ENCODE measurements at regions not wholly inside any gene's neighbourhood (a gene's known extent, or its start where the extent isn't known, plus 50 kb on each side); places are given as distances from the start of the nearest gene placed in this dataset.

DNA sequence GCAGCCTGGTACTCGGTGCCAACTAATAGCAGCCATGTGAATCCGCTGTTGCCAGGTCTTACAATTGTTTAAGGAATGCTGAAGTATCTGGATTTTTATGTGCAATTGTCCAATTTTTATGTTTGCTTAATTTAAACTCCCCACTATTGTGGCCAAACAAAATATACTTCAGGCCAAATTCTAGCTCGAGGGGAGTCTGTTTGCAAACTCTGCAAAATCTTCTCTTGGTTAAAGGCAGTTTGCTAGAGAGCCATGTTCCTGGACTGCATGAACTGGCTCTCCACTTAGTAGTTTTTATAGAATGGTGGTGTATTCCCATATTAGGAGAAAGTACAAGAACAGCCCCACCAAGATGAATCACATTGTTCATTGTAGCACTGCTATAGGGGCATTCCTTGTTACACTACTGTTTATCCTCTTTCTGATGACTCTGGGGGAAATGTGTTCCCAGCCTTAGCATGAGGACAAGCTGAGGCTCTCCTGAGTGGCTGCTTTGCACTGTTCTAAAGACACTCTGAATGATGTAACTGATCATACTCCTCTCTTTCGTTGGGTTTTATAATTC is 178.0 kb upstream of the GLI3 start:
- no peak for DNase-seq

DNA sequence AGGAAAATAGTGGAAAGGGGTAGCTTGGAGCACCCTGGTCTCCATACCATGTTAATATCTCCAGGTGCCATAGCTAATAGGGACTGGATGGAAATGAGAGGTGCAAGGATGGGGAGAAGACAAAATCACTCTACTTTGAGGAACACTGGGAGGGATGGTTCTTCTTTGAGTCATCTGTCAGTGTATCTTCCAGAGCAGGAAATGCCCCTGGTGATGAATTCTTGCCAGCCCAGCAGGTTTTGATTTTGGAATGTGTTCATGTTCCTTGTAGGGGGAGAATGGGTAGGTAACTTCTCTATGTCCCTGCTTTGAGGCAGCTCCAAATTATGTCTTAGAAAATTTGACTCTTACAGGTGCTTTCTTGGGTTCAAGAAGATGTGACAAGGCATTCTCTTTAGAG is 177.0 kb upstream of the GLI3 start:
- DNase-seq, result no peak

DNA sequence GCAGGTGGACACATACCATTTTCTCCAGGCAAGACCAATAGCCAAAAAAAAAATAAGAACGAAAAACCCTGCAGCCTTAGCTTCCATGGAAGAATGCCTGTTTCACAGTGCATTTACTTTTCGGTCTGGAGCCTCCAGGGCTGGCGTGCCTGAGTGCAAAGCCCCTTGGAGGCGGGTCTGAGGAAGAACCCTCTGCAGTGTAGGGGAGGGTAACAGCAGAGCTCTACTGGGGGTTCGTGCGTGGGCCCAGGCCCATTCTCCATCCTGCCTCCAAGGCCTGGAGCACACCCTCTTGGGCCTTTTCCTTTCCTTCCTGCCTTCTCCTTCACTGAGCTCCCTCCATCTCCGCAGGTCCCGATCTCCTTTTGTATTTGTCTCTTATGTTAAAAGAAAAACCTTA is 172.3 kb upstream of the GLI3 start:
- DNase-seq, result no peak

DNA sequence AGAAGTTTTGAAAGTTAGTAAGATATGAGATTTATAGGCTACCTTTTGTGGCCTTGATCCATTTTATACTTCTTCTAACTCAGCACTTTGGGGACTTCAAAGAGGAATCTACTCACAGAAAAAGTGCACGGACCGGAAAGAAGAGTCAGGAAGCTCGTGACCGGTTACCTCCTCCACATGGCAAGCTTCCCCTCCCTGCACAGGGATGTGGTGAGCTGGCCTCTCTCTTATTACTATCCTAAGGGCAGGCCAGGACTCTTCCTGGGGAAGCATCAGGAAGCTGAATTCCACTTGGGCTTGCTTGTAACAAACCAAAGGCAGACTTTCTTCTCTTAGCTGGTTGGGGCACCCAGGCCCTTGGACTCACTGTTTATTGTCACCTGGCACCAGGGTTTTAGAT is 170.8 kb upstream of the GLI3 start:
- DNase-seq, result no peak

DNA sequence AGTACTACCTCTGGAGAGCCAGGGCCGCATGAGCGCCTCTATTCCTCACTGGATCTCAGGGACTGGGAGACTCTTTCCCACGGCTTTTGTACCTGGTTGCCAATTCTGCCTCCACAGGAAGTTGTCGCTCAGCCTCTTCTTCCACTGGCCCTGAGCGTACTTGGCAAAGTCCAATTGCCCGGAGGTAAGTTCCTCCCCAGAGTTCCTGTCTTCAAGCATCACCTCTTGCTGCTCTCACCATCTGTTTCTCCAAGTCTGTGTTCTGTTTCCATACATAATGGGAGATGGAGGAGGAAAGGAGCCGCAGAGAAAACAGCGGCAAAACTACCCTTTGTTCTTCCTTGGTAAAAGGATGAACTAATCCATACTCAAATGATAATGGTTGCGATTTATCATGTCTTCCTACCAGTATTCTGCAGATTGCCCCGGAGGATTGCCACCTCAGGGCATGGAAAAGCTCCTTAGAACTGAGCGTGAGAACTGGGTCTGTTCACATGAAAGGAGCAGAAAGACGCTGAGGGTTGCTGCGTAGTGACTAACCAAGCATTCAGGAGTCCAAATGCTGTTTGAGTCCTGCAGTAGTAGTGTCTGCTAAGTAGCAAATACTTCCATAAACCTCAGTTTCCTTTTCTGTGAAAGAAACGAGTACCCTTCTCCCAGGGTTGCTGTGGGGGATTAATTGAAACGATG is 170.2 kb upstream of the GLI3 start:
- no peak for DNase-seq

DNA sequence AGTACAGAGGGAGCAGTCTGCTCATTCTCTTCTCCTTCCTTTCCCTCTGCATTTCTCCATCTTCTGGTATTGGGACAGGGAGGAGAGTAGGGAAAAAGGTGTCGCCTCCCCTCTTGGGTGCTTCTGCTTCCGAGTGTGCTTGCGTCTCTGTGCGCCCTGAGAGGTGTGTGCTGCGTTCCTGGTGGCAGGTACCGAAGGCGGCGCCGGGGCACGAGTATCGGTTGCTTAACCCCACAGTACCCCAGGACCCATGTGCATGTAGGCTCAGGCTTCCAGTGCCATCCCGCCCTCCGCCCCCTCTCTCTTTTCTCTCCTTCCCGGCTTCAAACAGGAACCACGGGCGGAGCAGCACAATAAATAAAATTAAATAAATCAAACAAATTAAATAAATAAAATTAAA is 169.3 kb upstream of the GLI3 start:
- DNase-seq, result no peak

DNA sequence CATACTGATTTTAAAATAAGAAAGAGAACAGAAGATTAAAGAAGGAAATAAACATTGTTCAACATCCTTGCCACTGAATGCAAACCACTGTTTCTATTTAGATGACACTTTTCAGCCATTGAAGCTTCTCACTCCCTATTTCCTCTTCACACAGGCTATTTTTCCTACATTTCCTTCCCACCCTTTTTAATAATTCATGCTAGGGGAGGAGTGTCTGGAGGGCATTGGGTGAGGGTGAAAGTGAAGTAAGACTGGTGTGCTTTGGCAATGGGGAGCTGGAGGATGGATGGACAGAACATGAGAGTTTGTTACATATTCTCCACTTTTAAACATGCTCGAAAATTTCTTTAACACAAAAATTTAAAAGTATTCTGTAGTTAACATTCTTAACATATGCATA is 168.8 kb upstream of the GLI3 start:
- DNase-seq, result no peak

DNA sequence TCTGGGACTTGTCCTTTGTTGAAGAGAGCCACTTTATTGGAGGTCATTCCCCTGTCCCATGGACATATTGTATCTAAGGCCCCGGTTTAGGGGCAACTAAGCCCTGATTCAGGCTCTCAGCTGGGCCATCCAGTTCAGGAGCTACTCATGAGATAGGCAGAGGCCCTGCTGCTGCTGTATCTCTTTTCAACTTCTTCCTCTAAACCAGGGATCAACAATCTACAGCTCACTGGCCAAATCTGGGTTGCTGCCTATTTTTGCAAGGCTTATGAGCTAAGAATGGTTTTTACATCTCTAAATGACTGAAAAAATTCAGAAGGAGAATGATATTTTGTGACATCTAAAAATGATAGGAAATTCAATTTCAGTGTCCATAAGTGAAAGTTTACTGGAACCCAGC is 166.8 kb upstream of the GLI3 start:
- DNase-seq, result no peak

DNA sequence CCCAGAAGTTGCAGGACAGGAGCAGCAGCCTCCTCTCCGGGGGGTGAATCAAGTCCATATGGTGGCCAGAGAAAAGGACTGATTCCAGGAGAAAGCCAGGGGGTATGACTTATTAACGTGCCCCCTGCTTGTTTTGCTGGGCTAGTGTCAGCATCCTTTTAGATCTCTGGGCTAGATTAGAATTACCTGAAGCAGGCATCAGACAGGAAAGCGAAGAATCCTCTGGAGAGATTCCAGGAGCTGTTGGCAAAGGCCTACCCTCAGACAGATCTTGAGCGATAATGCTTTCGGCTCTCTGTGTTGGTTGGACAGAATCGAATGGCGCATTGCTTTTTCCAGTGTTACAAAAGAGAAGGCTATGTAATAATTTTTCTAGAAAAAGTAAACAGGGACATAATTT is 164.0 kb upstream of the GLI3 start:
- no peak for DNase-seq

DNA sequence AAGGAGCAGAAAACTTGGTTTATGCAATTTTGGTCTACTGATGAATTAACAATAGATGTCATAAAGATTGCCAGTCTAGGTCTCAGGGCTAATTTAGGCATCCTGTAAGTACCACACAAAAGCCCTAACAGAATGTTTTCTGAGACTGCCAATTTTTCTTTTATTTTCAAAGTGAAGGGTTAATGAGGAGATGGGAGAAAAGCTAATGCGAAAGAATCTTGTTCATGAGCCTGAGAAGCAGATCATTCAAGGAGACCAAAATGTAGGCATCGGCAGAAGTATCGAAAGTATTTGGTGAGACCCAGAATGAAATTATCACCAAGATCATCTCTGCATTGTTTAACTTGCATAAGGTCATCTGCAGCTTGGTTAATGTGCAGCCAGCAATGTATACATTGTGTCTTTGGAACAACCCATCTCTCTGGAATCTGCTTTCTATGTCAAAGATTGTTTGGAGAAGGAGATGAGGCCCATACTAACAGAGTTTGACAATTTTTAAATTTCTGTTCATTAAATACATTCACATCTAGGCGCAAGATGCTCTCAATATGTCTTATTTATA is 163.3 kb upstream of the GLI3 start:
- no peak for DNase-seq

DNA sequence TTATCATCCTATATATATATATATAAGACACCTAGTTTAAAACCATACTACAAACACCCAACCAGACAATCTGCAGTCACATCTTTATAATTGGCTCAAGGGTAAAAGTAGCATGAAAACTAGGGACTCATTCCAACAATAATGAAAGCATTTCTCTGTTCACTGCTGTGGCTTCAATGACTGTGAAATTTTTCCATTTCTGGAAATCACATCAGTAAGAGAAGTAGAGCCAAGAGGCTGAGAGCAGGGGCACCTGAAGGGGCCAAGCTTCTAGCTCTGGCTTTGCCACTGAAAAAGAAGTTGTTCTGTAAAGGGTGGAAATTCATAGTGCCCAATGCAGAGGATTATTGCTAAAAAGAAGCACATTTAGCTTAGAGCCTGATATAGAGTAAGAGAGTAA is 158.6 kb upstream of the GLI3 start:
- DNase-seq, result no peak

DNA sequence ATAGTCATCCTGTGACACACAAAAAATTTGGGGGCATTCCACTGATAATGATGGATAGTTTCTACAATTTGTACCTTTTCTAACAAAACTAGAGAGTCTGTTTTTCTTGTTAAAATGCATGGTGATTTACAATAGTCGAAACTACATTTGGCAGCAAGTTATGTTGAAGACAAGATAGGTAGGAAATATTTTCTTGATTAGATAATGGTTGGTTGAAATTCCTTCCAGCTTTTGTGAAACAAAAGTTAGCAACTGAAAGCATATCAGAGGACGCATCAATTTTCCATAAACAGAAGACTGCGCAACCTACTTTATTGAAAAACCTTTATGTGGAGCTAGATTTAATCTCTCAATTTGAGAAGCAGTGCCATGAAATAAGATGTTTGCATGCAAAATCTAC is 155.8 kb upstream of the GLI3 start:
- no peak for DNase-seq

DNA sequence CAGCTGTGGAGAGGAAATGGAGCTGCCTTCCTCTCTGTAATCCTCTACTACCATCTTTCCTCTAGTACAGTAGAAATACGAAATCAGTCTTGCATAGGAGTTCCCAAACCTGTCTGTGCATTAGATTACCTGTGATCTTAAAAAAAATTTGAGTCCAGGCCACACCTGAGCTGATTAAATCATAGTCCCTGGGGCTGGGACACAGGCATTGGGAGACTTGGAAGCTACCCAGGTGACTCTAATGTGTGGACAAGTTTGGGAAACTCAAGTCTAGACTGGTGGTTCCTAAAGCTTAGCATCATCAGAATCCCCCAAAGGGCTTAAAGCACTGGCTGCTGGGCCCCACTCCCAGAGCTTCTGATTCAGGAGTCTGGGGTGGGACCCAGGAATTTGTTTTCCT is 152.7 kb upstream of the GLI3 start:
- DNase-seq, result no peak

DNA sequence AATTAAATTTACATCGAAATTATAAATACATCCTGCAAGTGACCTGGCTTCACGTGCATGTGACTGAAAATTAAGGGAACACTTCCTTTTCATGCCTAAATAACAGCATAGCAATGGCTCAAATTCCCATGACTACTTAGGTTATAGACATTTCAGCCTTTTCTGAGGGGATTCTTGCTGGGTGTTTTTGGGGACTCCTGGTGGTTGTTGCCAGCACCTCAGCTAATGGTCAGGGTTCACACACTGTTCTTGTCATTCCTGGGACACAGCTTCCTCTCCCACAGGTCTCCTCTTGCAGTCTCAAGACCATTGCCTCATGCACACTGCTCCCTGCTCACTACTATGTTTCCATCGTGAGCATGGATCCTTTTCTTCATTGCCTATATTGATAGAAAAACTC is 148.9 kb upstream of the GLI3 start:
- no peak for DNase-seq

DNA sequence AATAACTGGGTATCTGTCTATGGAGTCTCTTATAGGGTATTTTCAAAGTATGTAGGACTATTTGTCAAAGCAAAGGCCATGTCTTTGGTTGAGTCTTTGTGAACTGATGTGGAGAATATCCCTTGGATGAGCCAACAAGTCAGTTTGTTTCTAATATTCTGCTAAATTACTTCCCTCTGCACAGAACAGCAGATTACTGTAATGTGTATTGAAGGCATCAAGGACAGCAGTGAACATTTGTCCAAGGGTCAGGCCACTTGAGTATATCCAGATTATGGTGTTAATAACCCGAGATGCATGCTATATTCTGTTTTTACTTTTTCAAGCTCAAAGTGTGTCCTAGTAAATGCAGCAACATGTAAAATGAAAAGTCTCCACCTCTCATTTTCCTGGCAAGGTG is 144.2 kb upstream of the GLI3 start:
- DNase-seq, result no peak

DNA sequence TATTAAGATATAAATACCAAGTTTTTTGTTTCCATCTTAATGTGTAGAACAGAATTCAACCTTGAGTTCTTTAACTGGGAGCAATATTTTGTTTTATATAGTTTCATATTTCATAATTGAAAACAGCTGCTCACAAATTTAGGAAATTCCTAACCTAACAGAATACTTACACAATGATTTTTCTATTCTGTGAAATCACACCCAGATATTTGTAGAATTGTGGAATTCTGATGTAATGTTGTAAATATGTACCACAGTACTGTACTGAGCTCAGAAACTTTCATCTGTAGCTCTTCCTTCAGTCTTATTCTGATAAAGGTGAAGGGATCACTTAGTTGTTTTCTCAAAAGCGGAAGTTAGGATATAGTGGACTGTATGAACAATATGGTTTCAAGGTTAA is 143.4 kb upstream of the GLI3 start:
- DNase-seq, result no peak

DNA sequence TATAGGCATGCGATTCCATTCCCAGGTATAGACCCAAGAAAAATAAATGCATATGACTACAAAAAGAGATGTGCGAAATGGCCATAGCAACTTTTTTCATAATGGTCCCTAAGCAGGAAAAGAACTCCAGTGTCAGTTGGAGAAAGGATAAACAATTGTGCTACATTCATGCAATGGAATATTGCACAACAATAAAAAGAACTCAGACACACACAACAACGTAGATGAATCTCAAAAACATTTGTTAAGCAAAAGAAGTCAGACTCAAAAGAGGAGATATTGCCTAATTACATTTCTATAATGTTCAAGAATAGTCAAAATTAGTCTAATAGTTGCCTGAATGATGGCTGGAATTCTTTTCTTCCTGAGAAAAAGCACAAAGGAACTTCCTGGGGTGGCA is 141.1 kb upstream of the GLI3 start:
- DNase-seq, result no peak

DNA sequence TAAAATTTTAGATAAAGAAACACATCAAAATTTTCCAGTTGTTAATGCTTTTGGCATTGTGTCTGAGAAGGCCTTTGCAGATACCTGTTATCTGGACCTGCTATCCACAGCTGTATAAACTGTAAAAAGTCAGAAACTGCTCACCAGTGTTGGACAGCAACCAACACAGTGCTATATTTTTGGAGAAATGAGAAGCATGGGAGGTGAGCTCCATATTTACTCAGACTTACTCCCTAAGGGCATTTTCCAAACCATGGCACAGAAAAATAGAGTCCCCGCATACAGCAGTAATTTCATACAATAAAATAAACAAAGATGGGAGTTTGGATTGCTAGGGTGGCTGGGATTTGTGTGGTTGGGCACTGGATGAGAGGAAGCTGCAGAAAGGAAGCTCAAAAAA is 136.3 kb upstream of the GLI3 start:
- no peak for DNase-seq

DNA sequence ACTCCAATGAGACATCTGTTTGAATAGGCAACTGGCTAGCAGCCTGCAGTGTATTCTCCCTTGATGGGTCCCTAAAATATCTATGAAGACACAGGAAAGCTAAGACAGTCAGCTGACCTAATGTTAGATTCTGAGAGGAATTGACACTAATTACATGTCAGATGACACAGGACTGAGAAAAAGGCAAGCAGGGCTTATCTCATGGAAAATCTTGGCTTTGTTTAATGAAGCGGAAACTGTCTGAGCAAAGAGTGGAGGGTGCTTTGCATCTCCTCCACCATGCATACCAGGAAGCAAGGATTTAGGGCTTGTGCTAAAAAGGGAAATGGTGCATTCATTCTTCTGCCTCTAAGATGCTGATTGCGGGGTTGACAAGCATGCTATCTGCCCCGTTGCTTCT is 135.5 kb upstream of the GLI3 start:
- no peak for DNase-seq

DNA sequence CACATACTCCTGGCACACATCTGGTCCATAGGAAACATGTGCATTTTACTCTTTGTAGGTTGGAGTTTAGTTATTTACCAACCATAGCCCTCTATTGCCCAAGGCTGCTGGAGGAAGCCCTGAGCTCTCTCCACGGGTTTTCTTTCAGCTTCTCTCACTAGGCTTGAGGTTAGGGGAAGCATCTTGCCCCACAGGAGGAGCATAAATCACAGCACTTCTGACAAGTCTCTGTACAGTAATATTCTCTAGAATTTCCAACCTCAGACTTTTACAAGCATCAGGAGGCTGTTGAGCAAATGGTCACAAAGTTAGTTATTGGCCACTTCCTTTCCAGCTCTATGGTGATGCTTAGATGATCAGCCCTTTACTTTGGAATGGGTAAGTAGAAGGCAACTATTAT is 122.9 kb upstream of the GLI3 start:
- DNase-seq, result no peak

DNA sequence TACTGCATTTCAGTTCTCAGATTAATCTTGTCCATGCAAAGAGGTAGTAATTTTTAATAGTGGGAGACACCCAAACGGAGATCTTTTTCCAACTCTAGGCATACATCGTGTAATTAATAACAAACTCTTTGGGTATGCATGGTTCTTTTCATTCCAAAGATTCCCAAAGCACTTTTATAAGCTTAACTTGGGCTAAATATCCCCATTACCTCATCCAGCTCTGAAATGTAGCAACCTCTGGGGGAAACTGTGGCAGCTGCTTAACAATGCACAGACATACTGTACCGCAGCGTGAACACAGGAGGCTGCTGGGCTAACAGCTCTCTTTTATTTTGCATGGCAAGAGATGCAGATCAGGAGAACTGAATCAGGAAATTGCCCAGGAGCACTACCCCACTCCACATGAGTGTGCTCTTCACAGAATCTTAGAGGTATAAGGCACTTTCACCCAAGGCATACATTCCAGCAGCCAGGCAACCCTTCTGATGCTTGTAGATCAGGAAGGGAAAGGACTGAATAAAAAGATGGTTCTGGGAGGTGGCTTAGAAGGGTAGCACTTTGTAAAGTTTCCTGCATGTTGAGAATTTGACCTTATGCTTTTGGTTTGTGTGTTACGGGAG is 114.4 kb upstream of the GLI3 start:
- DNase-seq, result no peak

DNA sequence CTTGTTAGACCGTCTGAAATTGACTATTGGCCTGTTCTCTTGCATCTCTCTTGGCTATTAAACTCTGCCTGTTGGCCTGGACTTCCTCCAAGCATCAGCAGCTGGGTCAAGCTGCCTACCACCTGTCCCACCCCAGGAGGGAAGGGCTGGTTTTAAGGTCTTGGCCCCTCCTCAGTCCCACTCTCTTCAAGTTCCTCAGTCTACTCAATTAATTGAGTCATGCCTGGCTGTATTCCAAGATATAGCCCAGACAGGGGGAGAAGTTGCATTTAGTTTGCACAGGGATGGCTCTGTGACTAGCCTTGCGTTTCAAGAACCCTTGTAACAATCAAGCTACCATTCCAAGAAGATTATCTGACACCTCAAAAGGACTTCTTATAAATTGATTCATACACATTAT is 113.8 kb upstream of the GLI3 start:
- DNase-seq, result no peak

DNA sequence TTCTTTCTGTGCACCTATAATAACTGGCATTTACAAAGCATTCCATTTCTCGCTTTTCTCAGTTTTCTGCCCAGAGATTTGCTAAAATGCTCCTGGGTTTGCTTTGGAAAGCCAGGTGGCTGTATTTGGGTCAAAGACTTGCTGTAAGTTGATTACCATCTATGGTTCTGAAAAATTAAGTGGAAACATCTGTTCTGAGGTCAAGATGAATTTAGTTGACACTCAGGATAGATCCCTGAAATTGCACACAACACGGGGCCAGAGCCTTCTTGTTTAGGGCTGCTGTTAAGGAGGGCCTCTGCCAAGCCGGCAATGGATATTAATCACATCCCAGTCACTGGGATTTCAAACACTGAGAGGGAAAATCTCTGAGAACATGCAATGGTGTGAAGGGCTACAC is 111.6 kb upstream of the GLI3 start:
- no peak for DNase-seq

DNA sequence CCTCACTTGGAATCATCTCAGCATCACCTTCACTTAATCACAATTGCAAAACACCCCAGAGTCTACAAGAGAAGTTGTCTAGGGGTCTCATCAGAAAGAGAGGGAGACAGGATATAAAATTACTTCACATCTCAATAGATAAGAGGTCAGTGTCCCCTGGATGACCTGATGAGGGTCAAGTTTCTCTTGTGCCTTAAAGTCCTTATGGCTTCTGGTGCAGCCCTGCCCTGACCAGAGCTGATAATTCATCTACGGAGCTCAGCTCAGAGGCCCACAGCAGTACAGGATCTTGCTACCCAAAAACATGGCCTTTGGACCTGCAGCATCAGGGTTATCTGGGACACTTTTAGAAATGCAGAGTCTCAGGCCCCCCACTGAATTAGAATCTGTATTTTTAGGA is 111.1 kb upstream of the GLI3 start:
- no peak for DNase-seq

DNA sequence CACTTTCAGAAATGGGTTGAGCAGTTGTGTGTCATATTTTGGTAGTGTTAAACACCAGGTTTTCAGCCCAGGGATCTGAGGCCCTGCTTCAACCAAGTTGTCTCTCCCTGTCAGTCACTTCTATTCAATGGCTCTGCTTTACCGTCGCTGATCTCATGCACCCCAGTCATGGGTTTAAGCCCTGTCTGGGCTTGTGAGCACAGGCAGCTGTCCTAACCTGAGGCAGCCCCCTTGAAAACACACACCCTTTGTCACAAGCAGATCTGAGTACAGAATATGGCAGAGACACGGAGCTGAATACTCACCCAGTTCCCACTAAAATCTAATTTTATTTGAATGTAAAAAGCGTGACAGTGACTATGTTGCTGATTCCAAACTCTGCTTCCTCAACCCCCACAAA is 110.6 kb upstream of the GLI3 start:
- DNase-seq, result no peak

Data from NCI-H1105 treated with DMSO at 0.1 percent for 48 hours (cell line).